K562 (cell line): ENCODE measurements at regions not wholly inside any gene's neighbourhood (a gene's known extent, or its start where the extent isn't known, plus 50 kb on each side); places are given as distances from the start of the nearest gene placed in this dataset.

Source experiments
- ATAC-seq: fragments of 200-7000 bp; cut with Tn5 transposase; 3 replicates; pipeline ENCODE4 v1.9.1; 2020; ENCODE audit warnings: moderate library complexity
- BruUV-seq: library from RNA; stranded (reverse); fragments of 400-500 nt; replicated peaks from 2 replicates; lab custom pipeline; 2021; lab: Mats Ljungman, UMichigan
- CTCF ChIA-PET: fragments of 300-600 bp; formaldehyde crosslinking; extraction: SDS; loops from one replicate; lab custom pipeline; 2021; ENCODE audit warnings: low intra/inter-chr PET ratio; lab: Yijun Ruan, JAX
- POLR2A ChIA-PET: fragments of 300-600, 350-650 bp; sonication (Branson Sonifier 250); formaldehyde crosslinking; extraction: SDS; loops from one replicate; lab custom pipeline; 2021; ENCODE audit warnings: antibody characterized with exemption, inconsistent platforms; lab: Yijun Ruan, JAX
- DNase-seq, 4 experiments: peaks; one replicate each; pipeline versions ENCODE4 v3.0.0 to v3.0.0-alpha.2; 2011 to 2018; ENCODE audit warnings: low spot score in 3 of 4, mixed read lengths in 3 of 4; ENCODE audit errors: extremely low read depth in 1 of 4
- FAIRE-seq: peaks from 2 replicates; lab custom pipeline; 2011; peaks lifted over from hg19 to GRCh38; lab: Jason Lieb, UNC
- H2AFZ ChIP-seq: 2 replicates; pipeline ENCODE4 v1.6.0; 2011; ENCODE audit warnings: low read depth, low read length, control low read depth, inconsistent platforms
- H3K27ac ChIP-seq: fragments of 200-600 bp; 3 replicates; pipeline ENCODE4 v1.8.0; 2011; ENCODE audit warnings: low read depth, mild to moderate bottlenecking, control low read depth, inconsistent platforms, low read length, moderate library complexity, mixed read lengths; ENCODE audit errors: extremely low read depth
- H3K27me3 ChIP-seq, 2 experiments: fragments of 300-600 bp in 1 of 2; 2 replicates in 1 of 2; 3 replicates in 1 of 2; pipeline versions ENCODE4 v1.6.0 to v1.8.0; 2011; ENCODE audit warnings: inconsistent platforms in 2 of 2, low read length in 2 of 2, mild to moderate bottlenecking in 1 of 2, mixed read lengths in 1 of 2, moderate library complexity in 1 of 2; ENCODE audit not compliant: control insufficient read depth in 2 of 2, insufficient read depth in 2 of 2
- H3K36me3 ChIP-seq: fragments of 300-600 bp; 3 replicates; pipeline ENCODE4 v1.8.0; 2011; ENCODE audit warnings: mild to moderate bottlenecking, low read length, inconsistent platforms; ENCODE audit not compliant: control insufficient read depth, insufficient read depth
- H3K4me1 ChIP-seq, 2 experiments: fragments of 200-600 bp in 1 of 2; replicated peaks in 1 of 2; 2 replicates in 1 of 2; 3 replicates in 1 of 2; pipeline versions ENCODE4 v1.5.1 to v1.8.0; 2011; ENCODE audit warnings: inconsistent platforms in 2 of 2, low read length in 2 of 2, mild to moderate bottlenecking in 1 of 2, mixed read lengths in 1 of 2, moderate library complexity in 1 of 2; ENCODE audit not compliant: control insufficient read depth in 2 of 2, insufficient read depth in 2 of 2
- H3K4me2 ChIP-seq: 2 replicates; pipeline ENCODE4 v1.6.1; 2011; ENCODE audit warnings: low read length, control low read depth, inconsistent platforms, mixed read lengths; ENCODE audit not compliant: insufficient read depth
- H3K4me3 ChIP-seq: fragments of 200-600 bp; sonication (generic), shearing (Covaris generic); 2 replicates; pipeline ENCODE4 v1.5.1; 2016; ENCODE audit warnings: control low read depth, inconsistent platforms
- H3K79me2 ChIP-seq: fragments of 200-600 bp; 3 replicates; pipeline ENCODE4 v1.8.0; 2011; ENCODE audit warnings: low read length, inconsistent platforms; ENCODE audit not compliant: control insufficient read depth, insufficient read depth
- H3K9ac ChIP-seq, 2 experiments: 2 replicates each; pipeline versions ENCODE4 v1.6.0 to v1.6.1; 2011; ENCODE audit warnings: low read depth in 2 of 2, low read length in 2 of 2, control low read depth in 1 of 2, inconsistent platforms in 1 of 2, mild to moderate bottlenecking in 1 of 2, mixed read lengths in 1 of 2; ENCODE audit not compliant: insufficient read depth in 1 of 2
- H3K9me1 ChIP-seq: one replicate; pipeline ENCODE4 v1.6.0; 2011; ENCODE audit warnings: inconsistent platforms, mild to moderate bottlenecking, low read length, moderate library complexity; ENCODE audit not compliant: control insufficient read depth, insufficient read depth
- H3K9me3 ChIP-seq: replicated peaks from 2 replicates; pipeline ENCODE4 v1.5.1; 2011; ENCODE audit warnings: low read depth, low read length, inconsistent platforms; ENCODE audit not compliant: control insufficient read depth, insufficient read depth
- H4K20me1 ChIP-seq: replicated peaks from 2 replicates; pipeline ENCODE4 v1.6.1; 2011; ENCODE audit warnings: low read length, inconsistent platforms, mixed read lengths; ENCODE audit not compliant: control insufficient read depth, insufficient read depth
- FOXP1 ChIP-seq: sonication (generic); formaldehyde crosslinking; IDR thresholded peaks from 2 replicates; pipeline ENCODE4 v1.8.0; 2022; ENCODE audit warnings: mild to moderate bottlenecking, missing genetic modification reagents
- KDM5B ChIP-seq: fragments of 200-600 bp; sonication (generic); IDR thresholded peaks from 2 replicates; pipeline ENCODE4 v1.6.1; 2012; ENCODE audit warnings: low read depth, mild to moderate bottlenecking, moderate library complexity, low read length, control low read depth, inconsistent platforms; ENCODE audit not compliant: insufficient replicate concordance
- MLX ChIP-seq, 2 experiments: fragments of 450-650 bp in 1 of 2; sonication (generic) in 1 of 2; formaldehyde crosslinking; conservative IDR thresholded peaks; 2 replicates each; pipeline versions ENCODE4 v1.4.0 to v1.8.1; 2020 to 2022; ENCODE audit warnings: mild to moderate bottlenecking in 1 of 2, missing genetic modification reagents in 1 of 2
- MXI1 ChIP-seq: IDR thresholded peaks from 2 replicates; pipeline ENCODE4 v1.6.1; 2011; ENCODE audit warnings: low read depth, mild to moderate bottlenecking, improper control_type of control experiment, low read length
- ZNF133 ChIP-seq: fragments of 250-450 bp; sonication (Bioruptor Pico); IDR thresholded peaks from 2 replicates; pipeline ENCODE4 v1.4.0; 2020; ENCODE audit warnings: mild to moderate bottlenecking
- WGBS: fragments of 100-300 bp; shearing (Covaris generic); methylation state at CpG from one replicate; pipeline ENCODE4 v1.1.6; 2016; ENCODE audit warnings: low coverage, mixed read lengths; ENCODE audit not compliant: insufficient coverage; ENCODE audit errors: missing lambda C conversion rate; 5-methylcytosine and 5-hydroxymethylcytosine counted together
- in situ Hi-C: fragments of 300-500 bp; cut with MboI; formaldehyde crosslinking; loops from 4 replicates; pipeline ENCODE4 v1.15.0; 2018; ENCODE audit warnings: inconsistent platforms, mixed read lengths
- intact Hi-C: fragments of 100-400 bp; cut with micrococcal nuclease; formaldehyde crosslinking; loops from 2 replicates; pipeline ENCODE4 v1.14.2; 2022

GRCh38 chr10:59107147-59107546 lies 69.3 kb upstream of the PHYHIPL start:
- H3K4me2 ChIP-seq: no peak overlapping the region

GRCh38 chr10:59108296-59108870 lies 68.1 kb upstream of the PHYHIPL start:
- Histone ChIP-seq H3K4me3 (no peak overlapping the region), H3K9ac (no peak overlapping the region), H3K9me1 (no peaks in the 10 kb centered on the region)
- intact Hi-C loops: no loop called here
- BruUV-seq: no TSS peak
- POLR2A ChIA-PET: no interaction called here
- ATAC-seq (no peak), FAIRE-seq (no peak)
- no peak for TF ChIP-seq MXI1
- no peak for TF ChIP-seq MLX (CRISPR knock-in tag; conservative IDR thresholded peaks at IDR 0.05)
- TF ChIP-seq KDM5B: no peak
- no peak for TF ChIP-seq ZNF133 (CRISPR knock-in tag)
- TF ChIP-seq, all 486 proteins: peak for 0
- peaks cover 3% of the 10 kb centered on the region; the same call in 1 of the 2 replicates for H3K9me3 ChIP-seq
- CTCF ChIA-PET: no interaction called here
- in situ Hi-C loops: no loop called here
- DNase-seq: no peak
- H3K4me1 ChIP-seq: no peaks in the 10 kb centered on the region
- no peaks in the 10 kb centered on the region for H4K20me1 ChIP-seq
- no peaks in the 10 kb centered on the region for H3K36me3 ChIP-seq
- no peak overlapping the region for H3K4me2 ChIP-seq
- H2AFZ ChIP-seq: no peak overlapping the region
- no peak overlapping the region for H3K27ac ChIP-seq
- 0% methylated on average over 1 of the region's 1 CpG for WGBS
- H3K27me3 ChIP-seq: no peaks in the 10 kb centered on the region
- H3K79me2 ChIP-seq: no peaks in the 10 kb centered on the region

More at GRCh38 chr10:59107147-59107546, 69.3 kb upstream of the PHYHIPL start:
- Histone ChIP-seq H2AFZ (no peak overlapping the region), H3K4me3 (no peak overlapping the region), H3K27ac (no peak overlapping the region), H3K79me2 (no peaks in the 10 kb centered on the region), H3K9me3 (peaks cover 3% of the 10 kb centered on the region; the same call in 1 of the 2 replicates), H3K9me1 (no peaks in the 10 kb centered on the region), H3K36me3 (no peaks in the 10 kb centered on the region), H3K4me1 (no peaks in the 10 kb centered on the region), H3K27me3 (no peaks in the 10 kb centered on the region), H3K9ac (no peak overlapping the region)
- WGBS: 0% methylated on average over 1 of the region's 1 CpG
- POLR2A ChIA-PET: no interaction called here
- no peak for FAIRE-seq
- intact Hi-C loops: no loop called here
- CTCF ChIA-PET: no interaction called here
- no peak for ATAC-seq
- in situ Hi-C loops: no loop called here
- DNase-seq: no peak
- no peak for TF ChIP-seq FOXP1 (CRISPR knock-in tag)
- TF ChIP-seq, all 486 proteins: peak for 0
- H4K20me1 ChIP-seq: no peaks in the 10 kb centered on the region
- no TSS peak for BruUV-seq
